ENCODE measurements at regions not wholly inside any gene's neighbourhood (a gene's known extent, or its start where the extent isn't known, plus 50 kb on each side); places are given as distances from the start of the nearest gene placed in this dataset.

GRCh38 chr3:170765419-170766078, 104.4 kb downstream of the RPL22L1 start:
- Histone ChIP-seq H2AFZ (ENCODE audit: low read length) (no peak overlapping the region), H2BK5ac (ENCODE audit: low read depth, low read length) (no peak overlapping the region), H3K23ac (ENCODE audit: insufficient read length) (no peak overlapping the region), H3K27me3 (replicated peaks in 1 of 4; ENCODE audit: control insufficient read depth in 3 of 4, extremely low read depth in 1 of 4, insufficient read depth in 3 of 4, low read length in 3 of 4) (no peaks in the 10 kb centered on the region), H3K4me1 (replicated peaks in 1 of 4; ENCODE audit: control insufficient read depth in 3 of 4, insufficient read depth in 4 of 4, low read length in 3 of 4) (peaks cover 0 to 5% (median 0%) of the 10 kb centered on the region in 4 experiments; a peak in 2 of 7 replicates), H2BK20ac (ENCODE audit: low read length) (no peak overlapping the region), H3K4ac (replicated peaks; ENCODE audit: insufficient read length, low read depth, low read length) (no peak overlapping the region), H4K20me1 (replicated peaks in 1 of 2; ENCODE audit: control insufficient read depth in 1 of 2, insufficient read depth in 2 of 2, low read length in 2 of 2) (no peaks in the 10 kb centered on the region), H3K9ac (replicated peaks in 1 of 4; ENCODE audit: extremely low read depth in 1 of 4, low read depth in 3 of 4, low read length in 3 of 4) (no peak overlapping the region), H3K4me2 (ENCODE audit: insufficient read depth in 1 of 2, low read depth in 2 of 2, low read length in 2 of 2) (no peak overlapping the region), H3K18ac (ENCODE audit: extremely low read depth, low read length) (no peak overlapping the region), H2BK12ac (ENCODE audit: low read depth, low read length) (no peak overlapping the region), H2AK5ac (ENCODE audit: low read depth, low read length) (no peak overlapping the region), H3K36me3 (ENCODE audit: control insufficient read depth in 2 of 4, insufficient read depth in 4 of 4, low read length in 3 of 4) (no peaks in the 10 kb centered on the region), H3K23me2 (ENCODE audit: low read depth, low read length) (no peaks in the 10 kb centered on the region), H3K9me3 (ENCODE audit: insufficient read depth in 2 of 2, low read depth in 1 of 2, low read length in 1 of 2) (no peaks in the 10 kb centered on the region), H3K79me1 (ENCODE audit: low read depth, low read length) (no peaks in the 10 kb centered on the region), H2BK120ac (replicated peaks; ENCODE audit: low read depth, low read length) (no peak overlapping the region), H3K79me2 (ENCODE audit: control insufficient read depth in 1 of 2, insufficient read depth in 2 of 2, low read length in 2 of 2) (no peaks in the 10 kb centered on the region), H3K4me3 (ENCODE audit: extremely low read depth in 1 of 4, insufficient read depth in 2 of 4, low read depth in 3 of 4, low read length in 4 of 4) (no peak overlapping the region), H3K14ac (ENCODE audit: insufficient read length) (no peak overlapping the region), H2BK15ac (ENCODE audit: low read length) (no peak overlapping the region), H4K8ac (ENCODE audit: extremely low read depth, insufficient read depth, low read length) (no peak overlapping the region), H3K56ac (replicated peaks; ENCODE audit: insufficient read length, low read depth, low read length) (no peak overlapping the region), H4K5ac (ENCODE audit: insufficient read length, low read depth, low read length) (no peak overlapping the region), H3K27ac (ENCODE audit: low read depth, low read length) (no peak overlapping the region), H4K91ac (replicated peaks; ENCODE audit: insufficient read length, low read length) (no peak overlapping the region)
- ChIA-PET POLR2A (ENCODE audit: partially characterized antibody) (no interaction called here), CTCF (ENCODE audit: partially characterized antibody) (interaction anchor here (0.7 to 1.8 kb wide), 3 partner anchors 28 to 46 kb away, joined by 3 to 8 read pairs (median 4); no protein-coding TSS in a partner anchor)
- DNase-seq (ENCODE audit: low read depth in 1 of 2, low spot score in 2 of 2) (no peak), FAIRE-seq (no peak)
- WGBS, 2 experiments (ENCODE audit: extremely low coverage in 1 of 2, insufficient coverage in 1 of 2, insufficient read length in 1 of 2, insufficient replicate concordance in 2 of 2, low coverage in 1 of 2, low lambda C conversion rate in 2 of 2, missing lambda C conversion rate in 1 of 2): 83% methylated on average over 4 of the region's 4 CpGs; no CpG with 5 or more reads in 1 of the 2 experiments
- no peak for TF ChIP-seq EP300 (IDR thresholded peaks at IDR 0.05; ENCODE audit: borderline replicate concordance in 1 of 2, low read depth in 2 of 2, low read length in 2 of 2)
- TF ChIP-seq HDAC6 (IDR thresholded peaks at IDR 0.05; ENCODE audit: low read depth, low read length): no peak
- TF ChIP-seq YY1 (IDR thresholded peaks at IDR 0.05; ENCODE audit: low read depth, low read length): no peak
- no peak for TF ChIP-seq RXRA (IDR thresholded peaks at IDR 0.05; ENCODE audit: insufficient read depth, low read depth, low read length)
- no peak for TF ChIP-seq GABPA (IDR thresholded peaks at IDR 0.05; ENCODE audit: borderline replicate concordance, insufficient read depth, low read length)
- no peak for TF ChIP-seq SP2 (IDR thresholded peaks at IDR 0.05; ENCODE audit: low read length)
- no peak for TF ChIP-seq CREB1 (IDR thresholded peaks at IDR 0.05)
- TF ChIP-seq E2F6 (IDR thresholded peaks at IDR 0.05): no peak
- no peak for TF ChIP-seq JUND (IDR thresholded peaks at IDR 0.05; ENCODE audit: low read length)
- no peak for TF ChIP-seq TAF7 (optimal IDR thresholded peaks at IDR 0.05; ENCODE audit: borderline replicate concordance, low read depth, low read length)
- TF ChIP-seq NRF1 (IDR thresholded peaks at IDR 0.05; ENCODE audit: low read depth, low read length): no peak
